Transverse colon (tissue), 4 donors: ENCODE measurements at regions not wholly inside any gene's neighbourhood (a gene's known extent, or its start where the extent isn't known, plus 50 kb on each side); places are given as distances from the start of the nearest gene placed in this dataset.

Experiments used
- CTCF ChIP-seq, 5 experiments: fragments of 200-600 bp in 3 of 5; fragments of 450-650 bp in 2 of 5; sonication (generic) in 3 of 5; IDR thresholded peaks; 1 replicate in 2 of 5; 2 replicates in 3 of 5; pipeline ENCODE4 v1.5.1; 2016 to 2017; ENCODE audit warnings: antibody characterized with exemption in 5 of 5, inconsistent platforms in 3 of 5, mild to moderate bottlenecking in 2 of 5, moderate library complexity in 1 of 5
- EP300 ChIP-seq: sonication (generic); formaldehyde crosslinking; IDR thresholded peaks from one replicate; pipeline ENCODE4 v1.6.1; 2017; ENCODE audit warnings: antibody characterized with exemption, low read depth
- POLR2A ChIP-seq: fragments of 450-650 bp; IDR thresholded peaks from one replicate; pipeline ENCODE4 v1.6.1; 2016; ENCODE audit warnings: antibody characterized with exemption, mild to moderate bottlenecking, moderate library complexity
- POLR2AphosphoS5 ChIP-seq, 3 donors: sonication (generic); formaldehyde crosslinking; IDR thresholded peaks; one replicate each; pipeline ENCODE4 v1.6.1; 2016; ENCODE audit warnings: antibody characterized with exemption in 3 of 3

- TF ChIP-seq CTCF (IDR thresholded peaks at IDR 0.05) (no peak), POLR2A (no peak), POLR2AphosphoS5 (IDR thresholded peaks at IDR 0.05) (no peak), EP300 (no peak)
Measured at GRCh38 chr6:44618371-44618770, 230.9 kb downstream of the CDC5L start.
